Stimulated activated CD4-positive, alpha-beta T cell treated with anti-CD3 and anti-CD28 coated beads, Interleukin-1b, Interleukin-23, amount 100 ng/mL, for 4 hours (primary cell): ENCODE measurements at regions not wholly inside any gene's neighbourhood (a gene's known extent, or its start where the extent isn't known, plus 50 kb on each side); places are given as distances from the start of the nearest gene placed in this dataset.

Experiments used
- DNase-seq, 2 donors: peaks; one replicate each; pipeline ENCODE4 v3.0.0-alpha.2; 2020; ENCODE audit warnings: low read depth in 2 of 2

DNA sequence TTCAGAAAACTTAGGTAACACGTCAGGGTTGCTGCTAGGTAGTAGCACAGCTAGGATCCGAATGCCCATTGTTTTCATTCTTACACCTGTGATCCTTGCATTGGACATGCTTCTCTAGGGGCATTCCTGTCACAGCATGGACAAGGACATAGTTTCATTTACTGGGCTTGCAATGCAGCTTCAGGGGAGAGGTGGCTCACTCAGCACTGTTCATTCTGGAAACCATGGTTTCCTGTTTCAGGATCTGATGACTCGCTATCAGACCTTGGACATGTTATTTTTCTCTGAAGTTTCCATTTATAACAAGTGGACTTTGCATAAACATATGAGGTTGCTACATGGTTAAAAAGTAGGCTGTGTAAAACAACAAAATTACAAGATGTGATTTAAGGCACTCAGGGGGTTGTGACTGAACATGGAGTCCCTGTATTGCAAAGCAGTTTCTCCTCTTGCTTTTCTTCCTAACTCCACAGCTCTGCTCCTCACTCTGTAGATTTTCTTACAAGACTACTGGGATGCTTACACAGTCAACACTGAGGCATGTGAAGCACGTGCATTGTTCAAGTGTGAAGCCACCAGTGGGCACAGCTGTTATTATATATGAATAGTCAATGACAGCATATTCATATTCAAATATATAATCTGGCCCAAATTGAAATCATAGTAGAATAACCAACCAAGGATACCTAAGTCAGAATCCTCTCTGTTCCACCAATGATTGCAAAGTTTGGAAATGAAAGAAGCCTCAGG is 66.1 kb upstream of the STK32A start:
- no peak for DNase-seq

DNA sequence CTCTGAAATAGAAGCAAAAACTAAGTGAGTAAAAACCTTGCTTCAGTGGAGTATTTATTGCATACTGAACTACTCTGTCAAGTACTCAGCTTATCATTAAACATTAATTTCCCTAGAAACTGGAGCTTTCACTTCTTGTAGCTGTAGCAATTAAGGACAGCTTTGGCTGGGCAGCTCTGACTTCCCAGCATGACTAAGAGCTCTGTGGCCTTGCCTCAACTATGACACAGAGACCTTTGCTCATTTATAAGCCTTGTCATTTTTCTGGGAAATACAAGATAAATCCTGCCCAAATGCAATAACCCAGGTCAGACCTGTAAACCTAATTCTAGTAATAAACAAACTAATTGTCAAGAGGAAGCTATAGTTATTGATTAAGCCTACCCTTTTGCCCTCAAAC is 65.4 kb upstream of the STK32A start:
- DNase-seq = no peak

DNA sequence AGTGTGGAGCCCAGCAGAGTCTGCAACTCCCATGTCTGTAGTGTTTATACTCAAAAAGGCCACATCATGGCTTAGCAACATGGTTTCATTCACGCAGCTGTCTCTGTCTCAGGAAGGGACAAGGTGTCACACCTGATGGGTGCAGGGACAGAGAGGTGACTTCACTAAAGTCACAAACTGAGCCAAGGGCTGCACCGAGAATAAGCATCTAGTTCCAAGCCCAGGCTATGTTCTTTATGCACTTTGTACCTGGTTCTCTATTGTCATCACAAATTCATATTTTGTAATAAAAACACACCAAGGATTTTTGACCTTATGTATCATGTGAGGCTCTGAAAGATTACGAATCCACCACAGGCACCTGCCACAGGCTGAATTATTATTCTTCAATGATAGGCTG is 64.9 kb upstream of the STK32A start:
- no peak for DNase-seq

DNA sequence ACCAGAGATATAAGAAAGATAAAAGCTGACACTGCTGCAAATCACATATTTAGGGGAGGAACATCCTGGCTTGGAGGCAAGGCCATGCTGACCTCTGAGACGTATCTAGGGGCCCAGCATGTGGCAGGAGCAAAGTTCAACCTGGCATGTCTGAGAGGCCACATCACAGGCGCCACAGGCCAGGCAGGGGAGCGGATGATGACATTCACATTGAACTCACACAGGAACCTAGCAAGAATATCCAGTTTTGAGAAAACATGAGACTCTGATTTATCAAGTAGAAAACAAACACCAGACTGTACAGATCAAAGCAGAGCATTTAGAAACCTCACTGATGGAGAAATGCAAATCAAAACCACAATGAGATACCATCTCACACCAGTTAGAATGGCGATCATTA is 64.2 kb upstream of the STK32A start:
- no peak for DNase-seq

DNA sequence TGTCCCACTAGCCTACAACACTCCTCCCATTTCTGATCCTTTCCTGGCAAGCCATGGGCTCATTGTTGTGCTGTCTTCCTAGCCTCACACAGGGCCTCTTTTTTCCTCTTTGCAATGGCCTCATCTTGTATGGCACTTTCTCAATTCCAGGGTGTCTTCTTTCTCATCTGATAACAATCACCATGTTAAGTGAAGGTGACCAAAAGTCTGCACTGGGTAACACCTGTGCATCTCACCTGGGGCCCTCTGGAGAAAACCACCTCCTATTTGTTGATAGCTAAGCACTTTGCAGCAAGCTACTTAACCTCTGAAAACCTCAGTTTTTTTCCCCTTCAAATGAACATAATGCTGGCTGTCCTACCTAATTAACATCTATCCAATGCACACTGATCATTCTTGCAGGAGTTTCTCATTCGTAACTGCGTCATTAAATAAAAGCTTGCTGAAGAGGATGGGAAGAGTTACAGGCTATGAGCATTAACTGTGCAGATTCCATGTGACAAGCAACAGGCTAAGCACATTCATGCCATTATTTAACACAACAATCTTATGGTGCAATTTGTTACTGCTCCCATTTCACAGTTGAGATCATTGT is 60.1 kb upstream of the STK32A start:
- no peak for DNase-seq

DNA sequence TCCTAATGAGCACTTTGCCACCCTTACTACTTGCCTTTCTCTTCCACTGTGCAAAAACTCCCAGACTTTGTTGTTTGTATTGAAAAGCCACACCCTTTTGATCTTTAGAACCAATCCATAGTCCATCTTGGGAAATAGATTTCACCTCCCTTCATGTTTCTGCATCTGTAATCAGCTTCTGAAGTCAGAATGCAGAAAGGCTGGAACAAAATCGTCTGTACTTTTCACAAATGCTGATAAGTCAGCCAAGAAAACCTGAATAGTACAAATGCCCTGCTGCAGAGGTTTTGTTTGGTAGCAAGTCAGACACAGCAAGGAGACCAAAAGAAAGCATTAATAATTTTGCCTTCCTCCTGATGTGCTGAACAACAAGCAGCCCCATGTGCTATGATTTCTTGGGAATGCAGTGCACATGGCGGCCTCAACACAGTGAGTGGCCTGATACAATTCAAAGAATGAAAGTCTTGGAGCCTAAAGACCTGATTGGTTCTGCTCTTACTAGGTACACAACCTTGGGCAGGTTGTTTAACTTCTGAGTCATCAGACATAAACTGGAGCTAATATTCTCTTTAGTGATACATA is 59.2 kb upstream of the STK32A start:
- DNase-seq = no peak

DNA sequence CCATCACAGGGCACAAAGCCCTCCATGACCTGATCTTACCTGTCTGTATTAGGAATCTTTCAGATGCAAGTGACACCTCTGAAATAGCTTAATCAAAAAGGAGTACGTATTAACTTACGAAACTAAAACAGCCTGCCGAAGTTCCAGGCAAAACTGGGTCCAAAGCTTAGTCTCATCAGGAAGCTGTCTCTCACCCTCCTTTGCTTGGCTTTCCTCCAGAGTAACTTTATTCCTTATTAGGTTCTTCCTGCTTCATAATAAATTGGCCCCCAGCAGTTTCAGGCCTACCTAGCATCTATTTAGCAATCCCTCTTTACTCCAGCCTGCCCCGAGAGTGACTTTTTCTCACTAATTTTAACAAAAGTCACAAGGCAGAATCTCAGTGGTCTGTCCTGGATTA is 58.4 kb upstream of the STK32A start:
- no peak for DNase-seq

DNA sequence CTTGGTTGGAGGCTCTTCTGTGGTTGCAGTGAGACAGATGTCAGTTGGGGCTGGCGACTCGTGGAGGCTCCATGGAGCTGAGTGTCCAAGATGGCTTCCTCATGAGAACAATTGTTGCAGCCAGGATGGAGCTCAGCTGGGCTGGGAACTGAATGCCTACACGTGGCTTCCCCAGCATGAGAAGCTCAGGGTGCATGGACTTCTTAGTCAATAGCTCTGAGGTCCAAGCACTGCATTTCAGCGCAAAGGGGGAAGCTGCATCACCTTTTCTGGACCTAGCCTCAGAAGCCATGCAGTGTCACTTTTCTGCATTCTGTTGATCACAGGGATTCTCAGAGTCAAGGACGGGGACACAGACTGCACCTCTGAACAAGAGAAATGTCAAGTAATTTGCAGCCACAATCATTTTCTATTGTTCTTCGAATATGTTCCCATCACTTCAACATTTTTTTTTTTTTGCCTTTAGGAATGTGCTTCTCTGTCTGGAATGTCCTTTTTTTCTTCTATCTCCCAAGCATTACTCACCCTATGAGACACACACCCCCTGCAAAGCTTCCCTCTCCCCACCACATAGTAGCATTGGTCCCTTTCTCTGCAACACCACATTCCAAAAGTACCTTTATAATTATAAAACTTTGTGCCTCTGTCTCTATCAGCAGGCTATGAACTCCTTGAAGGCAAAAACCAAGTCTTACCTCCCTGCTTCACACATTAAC is 57.5 kb upstream of the STK32A start:
- no peak for DNase-seq

DNA sequence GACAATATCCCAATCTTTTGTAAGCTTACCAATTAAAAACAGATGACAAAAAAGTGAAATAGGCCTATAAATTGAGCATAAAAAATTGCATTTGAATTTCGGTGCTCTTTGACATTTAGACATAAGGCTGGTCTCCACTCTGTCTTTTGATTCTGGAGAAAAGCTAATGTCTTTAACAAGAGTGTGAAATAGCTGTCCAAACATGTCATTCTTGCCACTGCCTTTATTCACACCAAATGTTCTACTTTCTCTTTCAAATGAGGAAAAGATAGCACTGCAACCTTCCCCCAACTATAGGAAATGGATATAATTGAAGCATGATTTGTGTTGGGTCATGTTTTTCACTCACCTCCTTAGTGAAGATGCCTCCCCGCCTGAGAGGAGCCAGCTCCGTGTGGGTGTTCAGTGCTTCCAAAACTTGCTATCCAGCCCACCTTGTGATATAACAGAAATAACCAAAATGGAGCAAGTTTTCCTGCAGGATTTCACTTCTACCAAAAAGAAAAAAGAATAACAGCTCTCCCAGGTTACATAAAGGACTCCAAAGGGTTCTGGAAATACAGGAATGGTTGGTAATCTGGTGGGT is 55.2 kb upstream of the STK32A start:
- DNase-seq = no peak

DNA sequence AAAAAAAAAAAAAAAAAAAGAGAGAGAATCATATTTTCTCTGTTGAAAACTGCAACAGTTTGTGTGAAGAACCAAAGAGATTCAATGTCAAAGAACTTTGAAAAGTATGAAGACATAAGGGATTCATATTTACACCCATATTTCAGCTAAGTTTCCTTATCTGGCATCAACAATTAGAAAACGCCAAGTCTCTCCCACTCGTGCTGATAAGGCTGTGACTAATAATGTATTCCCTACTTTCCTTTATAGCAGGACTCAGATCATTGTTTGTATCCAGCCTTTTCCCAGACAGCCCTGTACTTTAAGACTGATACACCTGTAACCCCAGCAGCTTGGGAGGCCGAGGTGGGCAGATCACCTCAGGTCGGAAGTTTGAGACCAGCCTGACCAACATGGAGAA is 54.1 kb upstream of the STK32A start:
- DNase-seq = no peak
